Fibroblast of lung (primary cell): ENCODE measurements at regions not wholly inside any gene's neighbourhood (a gene's known extent, or its start where the extent isn't known, plus 50 kb on each side); places are given as distances from the start of the nearest gene placed in this dataset.

Source experiments
- DNase-seq, 2 donors: peaks; one replicate each; pipeline versions ENCODE4 v3.0.0 to v3.0.0-alpha.2; 2010; ENCODE audit warnings: low read depth in 2 of 2
- H2AFZ ChIP-seq: 2 replicates; pipeline ENCODE4 v1.5.1; 2012; ENCODE audit warnings: low read length, control low read depth, inconsistent platforms
- H3K27ac ChIP-seq: 2 replicates; pipeline ENCODE4 v1.5.1; 2011; ENCODE audit warnings: low read length, control low read depth; ENCODE audit not compliant: insufficient read depth
- H3K27me3 ChIP-seq: 2 replicates; pipeline ENCODE4 v1.5.1; 2011; ENCODE audit warnings: mild to moderate bottlenecking, low read length; ENCODE audit not compliant: control insufficient read depth, insufficient read depth
- H3K36me3 ChIP-seq: 2 replicates; pipeline ENCODE4 v1.5.1; 2011; ENCODE audit warnings: low read length; ENCODE audit not compliant: control insufficient read depth, insufficient read depth
- H3K4me1 ChIP-seq: 2 replicates; pipeline ENCODE4 v1.5.1; 2011; ENCODE audit warnings: low read length; ENCODE audit not compliant: control insufficient read depth, insufficient read depth; ENCODE audit errors: extremely low read depth
- H3K4me2 ChIP-seq: 2 replicates; pipeline ENCODE4 v1.5.1; 2011; ENCODE audit warnings: low read length, control low read depth; ENCODE audit not compliant: insufficient read depth; ENCODE audit errors: extremely low read depth
- H3K4me3 ChIP-seq, 4 experiments: fragments of 200-600 bp in 1 of 4; sonication (generic) in 1 of 4; replicated peaks in 1 of 4; 2 replicates each; pipeline ENCODE4 v1.5.1; 2011 to 2016; ENCODE audit warnings: low read length in 4 of 4, low read depth in 3 of 4, mild to moderate bottlenecking in 3 of 4, control low read depth in 2 of 4, inconsistent platforms in 1 of 4, mixed read lengths in 1 of 4; ENCODE audit not compliant: insufficient read depth in 1 of 4; ENCODE audit errors: control extremely low read depth in 1 of 4
- H3K79me2 ChIP-seq: 2 replicates; pipeline ENCODE4 v1.5.1; 2012; ENCODE audit warnings: mild to moderate bottlenecking, low read length, inconsistent platforms; ENCODE audit not compliant: control insufficient read depth, insufficient read depth
- H3K9ac ChIP-seq: 2 replicates; pipeline ENCODE4 v1.5.1; 2011; ENCODE audit warnings: mild to moderate bottlenecking, low read length, control low read depth; ENCODE audit not compliant: insufficient read depth
- H3K9me3 ChIP-seq: 2 replicates; pipeline ENCODE4 v1.5.1; 2012; ENCODE audit warnings: low read depth, low read length; ENCODE audit not compliant: control insufficient read depth, insufficient read depth
- H4K20me1 ChIP-seq: 2 replicates; pipeline ENCODE4 v1.5.1; 2011; ENCODE audit warnings: low read length; ENCODE audit not compliant: control insufficient read depth, insufficient read depth; ENCODE audit errors: extremely low read depth
- EZH2 ChIP-seq: IDR thresholded peaks from 2 replicates; pipeline ENCODE4 v1.5.1; 2012; ENCODE audit warnings: low read length, control low read depth, mild to moderate bottlenecking; ENCODE audit errors: missing control alignments
- TF ChIP-seq, protein P1 (sequence below), 2 donors: IDR thresholded peaks in 1 of 2; conservative IDR thresholded peaks in 1 of 2; 1 replicate in 1 of 2; 2 replicates in 1 of 2; pipeline ENCODE4 v1.5.1; 2011 to 2012; ENCODE audit warnings: low read length in 2 of 2, control low read depth in 1 of 2, inconsistent platforms in 1 of 2, low read depth in 1 of 2, mild to moderate bottlenecking in 1 of 2

DNA sequence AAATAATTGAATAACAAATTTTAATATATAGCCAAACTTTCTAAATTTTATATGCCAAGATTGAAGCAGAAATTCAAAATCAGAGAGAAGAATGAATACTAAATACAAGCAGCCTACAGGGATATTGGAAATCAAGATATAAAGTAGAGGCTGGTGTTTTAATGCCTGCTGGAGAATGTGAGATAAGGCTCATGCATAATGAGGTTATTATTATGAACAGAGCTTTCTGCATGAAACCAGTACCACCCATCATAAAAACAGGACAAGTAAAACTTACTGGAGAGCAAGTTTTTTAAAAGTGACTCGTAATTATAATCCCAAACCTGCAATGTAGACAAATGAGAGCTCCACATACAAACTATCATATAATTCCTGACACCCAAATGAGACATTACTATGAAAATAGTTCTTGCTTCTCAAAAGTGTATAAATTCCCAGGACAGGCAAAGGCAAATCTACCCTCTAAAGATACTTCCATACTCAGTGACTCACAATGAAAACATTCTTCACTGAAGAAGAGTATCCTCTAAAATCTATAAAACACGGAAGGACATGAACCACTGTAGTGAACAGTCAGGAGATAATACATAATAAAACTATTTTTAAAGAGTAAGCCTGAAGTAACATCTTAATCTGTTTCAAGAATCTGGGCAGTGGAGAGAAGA lies 532.0 kb upstream of the GRAMD2B start:
- H3K27ac ChIP-seq, result no peak overlapping the region
- no peak overlapping the region for H3K9ac ChIP-seq
- H3K36me3 ChIP-seq, result no peaks in the 10 kb centered on the region
- peak in 1 of 2 donors; percentile 24 for DNase-seq
- H2AFZ ChIP-seq, result no peak overlapping the region
- no peak for TF ChIP-seq EZH2
- TF ChIP-seq, protein P1, sequence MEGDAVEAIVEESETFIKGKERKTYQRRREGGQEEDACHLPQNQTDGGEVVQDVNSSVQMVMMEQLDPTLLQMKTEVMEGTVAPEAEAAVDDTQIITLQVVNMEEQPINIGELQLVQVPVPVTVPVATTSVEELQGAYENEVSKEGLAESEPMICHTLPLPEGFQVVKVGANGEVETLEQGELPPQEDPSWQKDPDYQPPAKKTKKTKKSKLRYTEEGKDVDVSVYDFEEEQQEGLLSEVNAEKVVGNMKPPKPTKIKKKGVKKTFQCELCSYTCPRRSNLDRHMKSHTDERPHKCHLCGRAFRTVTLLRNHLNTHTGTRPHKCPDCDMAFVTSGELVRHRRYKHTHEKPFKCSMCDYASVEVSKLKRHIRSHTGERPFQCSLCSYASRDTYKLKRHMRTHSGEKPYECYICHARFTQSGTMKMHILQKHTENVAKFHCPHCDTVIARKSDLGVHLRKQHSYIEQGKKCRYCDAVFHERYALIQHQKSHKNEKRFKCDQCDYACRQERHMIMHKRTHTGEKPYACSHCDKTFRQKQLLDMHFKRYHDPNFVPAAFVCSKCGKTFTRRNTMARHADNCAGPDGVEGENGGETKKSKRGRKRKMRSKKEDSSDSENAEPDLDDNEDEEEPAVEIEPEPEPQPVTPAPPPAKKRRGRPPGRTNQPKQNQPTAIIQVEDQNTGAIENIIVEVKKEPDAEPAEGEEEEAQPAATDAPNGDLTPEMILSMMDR (conservative IDR thresholded peaks at IDR 0.05 in 1 of 2, IDR thresholded peaks at IDR 0.05 in 1 of 2; ENCODE audit: low read depth in 1 of 2, low read length in 2 of 2), result no peak
- H3K27me3 ChIP-seq, result no peaks in the 10 kb centered on the region
- no peaks in the 10 kb centered on the region for H3K4me1 ChIP-seq
- no peak overlapping the region for H3K4me2 ChIP-seq
- H4K20me1 ChIP-seq, result no peaks in the 10 kb centered on the region
- no peak overlapping the region for H3K4me3 ChIP-seq
- H3K9me3 ChIP-seq, result no peaks in the 10 kb centered on the region
- H3K79me2 ChIP-seq, result no peaks in the 10 kb centered on the region

DNA sequence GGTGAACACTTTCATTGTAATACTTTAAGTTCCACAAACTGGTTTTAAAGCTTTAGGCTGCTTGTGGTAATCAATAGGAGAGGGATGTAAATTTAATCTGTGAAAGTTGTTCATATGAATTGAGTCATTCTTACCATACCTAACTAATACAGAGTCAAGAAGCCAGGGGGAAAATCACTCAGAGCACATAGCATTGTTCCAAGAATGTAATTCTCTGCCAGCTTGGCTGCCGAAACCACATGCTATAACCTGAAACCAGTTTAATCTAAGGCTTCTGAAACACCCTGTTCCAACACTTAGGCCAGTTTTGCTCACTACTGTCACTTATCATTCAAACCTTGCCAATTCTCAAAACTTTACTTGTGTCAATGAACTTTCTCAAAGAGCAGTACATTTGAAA lies 528.8 kb upstream of the GRAMD2B start:
- H3K4me2 ChIP-seq, result no peak overlapping the region
- no peaks in the 10 kb centered on the region for H4K20me1 ChIP-seq
- no peaks in the 10 kb centered on the region for H3K36me3 ChIP-seq
- no peak overlapping the region for H3K27ac ChIP-seq
- H3K9ac ChIP-seq, result no peak overlapping the region
- H3K79me2 ChIP-seq, result no peaks in the 10 kb centered on the region
- no peaks in the 10 kb centered on the region for H3K4me1 ChIP-seq
- peak; percentile 22 to 75 for DNase-seq
- H3K4me3 ChIP-seq, result no peak overlapping the region
- TF ChIP-seq EZH2, result no peak
- TF ChIP-seq, protein P1 (conservative IDR thresholded peaks at IDR 0.05 in 1 of 2, IDR thresholded peaks at IDR 0.05 in 1 of 2; ENCODE audit: low read depth in 1 of 2, low read length in 2 of 2), result no peak
- H3K27me3 ChIP-seq, result no peaks in the 10 kb centered on the region
- no peaks in the 10 kb centered on the region for H3K9me3 ChIP-seq
- H2AFZ ChIP-seq, result no peak overlapping the region

DNA sequence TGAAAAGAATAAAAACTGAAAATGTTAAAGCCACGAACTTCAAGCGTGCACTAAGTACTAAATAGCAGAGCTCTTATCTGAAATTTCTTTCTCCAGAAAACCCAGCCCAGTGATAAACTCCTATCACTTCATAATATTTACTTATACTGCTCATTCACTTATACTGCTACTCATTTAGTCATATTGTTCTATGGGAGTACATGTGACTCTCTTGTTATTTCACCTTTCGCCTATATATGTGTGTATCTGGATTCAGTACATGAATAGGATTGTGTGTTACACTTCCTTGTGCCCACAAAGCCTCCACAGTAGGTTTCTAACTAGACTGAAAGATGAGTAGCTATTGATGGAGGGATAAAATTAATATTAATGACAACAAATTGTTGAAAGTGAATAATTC lies 526.8 kb upstream of the GRAMD2B start:
- no peak overlapping the region for H2AFZ ChIP-seq
- no peaks in the 10 kb centered on the region for H3K36me3 ChIP-seq
- H4K20me1 ChIP-seq, result no peaks in the 10 kb centered on the region
- H3K9ac ChIP-seq, result no peak overlapping the region
- no peak overlapping the region for H3K4me2 ChIP-seq
- H3K9me3 ChIP-seq, result no peaks in the 10 kb centered on the region
- no peaks in the 10 kb centered on the region for H3K27me3 ChIP-seq
- DNase-seq, result no peak
- H3K4me3 ChIP-seq, result no peak overlapping the region
- TF ChIP-seq EZH2, result no peak
- H3K4me1 ChIP-seq, result no peaks in the 10 kb centered on the region
- no peaks in the 10 kb centered on the region for H3K79me2 ChIP-seq
- H3K27ac ChIP-seq, result no peak overlapping the region
